GM18508 (cell line): ENCODE measurements at regions not wholly inside any gene's neighbourhood (a gene's known extent, or its start where the extent isn't known, plus 50 kb on each side); places are given as distances from the start of the nearest gene placed in this dataset.
"Not testable (repeated sequence)": the region's sequence is repeated elsewhere in the genome, so short reads cannot be mapped to it uniquely, and the experiment has no call there.

Experiments used
- ATAC-seq: cut with Tn5 transposase; IDR thresholded peaks from one replicate; pipeline ENCODE4 v1.9.1; 2021; ENCODE audit warnings: moderate number of reproducible peaks; ENCODE audit not compliant: insufficient read depth, unreplicated experiment

DNA sequence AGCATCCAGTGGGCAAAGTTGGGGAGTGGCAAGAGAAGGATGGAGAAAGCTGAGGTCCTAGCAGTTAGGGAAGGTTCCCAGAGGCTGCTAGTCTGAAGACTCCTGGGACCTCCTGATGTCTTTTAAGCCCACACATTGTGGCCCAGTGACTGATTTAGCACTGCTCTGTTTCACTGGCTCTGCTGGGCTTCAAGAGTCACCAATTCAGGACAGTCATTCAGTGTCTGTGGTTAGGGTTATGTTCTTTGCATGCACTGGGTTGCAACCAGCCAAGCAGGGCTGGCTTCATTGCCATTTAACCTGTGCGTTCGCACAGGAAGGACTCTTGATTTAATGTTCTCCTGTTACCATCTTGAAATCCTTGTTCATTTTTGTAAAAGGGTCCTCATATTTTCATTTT, 199.2 kb downstream of the ICOS start:
- no peak for ATAC-seq

DNA sequence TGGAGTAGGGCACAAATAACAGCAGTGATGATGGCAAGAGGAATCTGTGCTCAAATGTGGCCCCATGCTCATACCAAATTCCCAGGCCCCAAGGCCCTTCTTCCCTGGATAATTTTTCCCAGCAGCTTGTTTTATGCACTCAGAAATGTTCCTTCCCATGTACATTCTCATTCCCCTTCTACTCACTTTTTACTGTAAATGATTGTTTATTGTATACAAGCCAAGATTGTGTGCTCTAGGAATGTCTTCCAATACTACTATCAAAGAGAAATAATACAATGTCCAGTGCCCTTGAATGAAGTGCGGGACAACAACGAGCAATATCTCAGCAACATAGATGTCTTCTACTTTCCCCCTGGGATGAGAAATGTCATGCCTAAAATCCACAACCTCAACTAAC, 201.6 kb downstream of the ICOS start:
- ATAC-seq, result no peak

DNA sequence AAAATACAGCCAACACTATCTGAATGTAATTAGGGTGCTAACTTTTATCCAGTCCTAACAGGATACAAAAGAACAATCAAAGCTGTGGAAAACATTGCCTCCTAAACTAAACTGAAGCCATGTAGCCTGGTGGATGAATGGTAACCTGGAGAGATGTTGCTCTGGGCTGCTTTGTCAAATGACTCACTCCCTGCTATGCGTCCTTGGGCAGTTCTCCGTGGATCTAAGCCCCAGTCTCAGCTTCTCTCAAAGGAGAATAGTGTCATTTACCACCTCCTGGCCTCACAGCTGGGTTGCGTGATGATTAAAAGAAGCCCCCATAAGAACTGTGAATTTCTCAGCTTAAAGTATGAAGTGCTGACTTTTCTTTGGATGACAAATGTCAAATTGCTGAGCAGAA, 203.7 kb downstream of the ICOS start:
- ATAC-seq, result no peak

DNA sequence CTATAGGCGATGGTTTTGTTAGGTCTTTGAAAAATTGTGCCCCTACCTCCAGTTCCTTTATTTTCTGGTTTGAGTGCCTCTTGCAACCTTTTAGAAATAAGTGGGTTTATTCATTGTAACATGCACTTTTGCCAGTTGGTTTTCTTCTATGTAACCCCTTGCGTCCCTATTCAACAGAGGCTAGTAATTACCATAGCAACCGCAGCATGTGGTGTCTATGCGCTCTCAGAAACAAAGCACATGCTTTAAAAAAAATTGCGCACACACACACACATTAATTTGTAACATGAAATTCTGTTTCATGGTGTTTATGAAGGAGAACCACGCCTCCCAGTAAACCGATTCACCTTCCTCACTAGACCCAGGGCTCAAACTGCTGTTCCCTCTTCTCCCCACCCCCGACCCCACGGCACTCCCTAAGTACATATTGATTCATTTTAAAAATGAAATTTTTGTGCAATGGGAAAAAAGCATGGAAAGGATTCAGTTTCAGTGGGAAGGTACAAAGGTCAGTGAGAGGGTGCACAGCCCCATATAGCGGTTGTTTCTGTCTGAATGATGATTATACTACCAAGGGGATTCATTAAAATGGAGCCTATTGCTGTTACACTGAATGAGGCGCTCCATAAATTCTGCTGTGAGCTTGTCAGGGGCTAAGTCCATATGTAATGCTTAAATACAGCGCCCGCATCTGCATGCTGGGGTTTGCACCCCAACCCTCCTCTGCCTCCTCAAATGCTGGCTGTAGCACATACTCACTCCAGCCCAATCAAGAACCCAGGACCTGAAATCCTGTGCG, 206.9 kb downstream of the ICOS start:
- no peak for ATAC-seq

DNA sequence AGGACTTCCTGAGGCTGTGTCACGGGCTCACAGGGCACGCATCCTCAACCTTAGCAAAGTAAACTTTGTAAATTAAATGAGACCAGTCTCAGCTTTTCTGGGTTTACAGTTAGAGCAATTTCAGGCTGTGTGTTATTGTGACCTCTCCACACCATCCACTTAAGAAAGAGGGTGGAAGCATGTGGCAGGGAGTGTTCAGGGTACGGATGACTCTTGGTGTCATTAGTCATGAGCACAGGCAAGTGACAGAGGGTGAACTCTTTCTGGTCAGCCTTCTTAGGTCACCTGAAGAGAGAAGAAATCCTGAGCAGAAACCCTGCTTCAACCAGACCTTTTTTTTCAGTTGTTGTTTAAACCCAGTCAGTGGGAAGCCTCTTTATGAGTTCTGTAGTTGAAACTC, 207.9 kb downstream of the ICOS start:
- no peak for ATAC-seq

DNA sequence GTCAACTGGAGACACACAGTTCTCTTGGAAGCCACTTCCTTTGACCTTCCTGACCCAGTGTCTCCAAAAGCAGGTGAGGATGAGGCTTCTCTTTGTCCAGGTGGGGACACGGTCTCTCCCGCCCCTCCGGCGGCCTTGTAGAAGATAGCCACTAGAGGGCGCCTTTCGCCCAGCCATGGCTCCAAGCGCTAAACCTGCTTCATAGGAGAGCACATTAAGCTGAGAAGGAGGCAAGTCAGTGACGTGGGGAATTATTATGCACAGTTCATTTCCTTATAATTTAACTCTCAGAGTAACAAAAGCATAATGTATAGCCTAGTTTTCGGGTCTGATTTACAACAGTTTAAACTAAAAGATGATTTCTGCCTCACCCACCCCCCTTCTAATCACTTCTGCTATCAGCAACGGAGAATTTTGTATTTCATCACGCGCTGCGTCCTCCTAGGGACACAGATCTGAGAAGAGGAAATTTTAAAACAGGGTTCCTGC, 208.7 kb downstream of the ICOS start:
- no peak for ATAC-seq

DNA sequence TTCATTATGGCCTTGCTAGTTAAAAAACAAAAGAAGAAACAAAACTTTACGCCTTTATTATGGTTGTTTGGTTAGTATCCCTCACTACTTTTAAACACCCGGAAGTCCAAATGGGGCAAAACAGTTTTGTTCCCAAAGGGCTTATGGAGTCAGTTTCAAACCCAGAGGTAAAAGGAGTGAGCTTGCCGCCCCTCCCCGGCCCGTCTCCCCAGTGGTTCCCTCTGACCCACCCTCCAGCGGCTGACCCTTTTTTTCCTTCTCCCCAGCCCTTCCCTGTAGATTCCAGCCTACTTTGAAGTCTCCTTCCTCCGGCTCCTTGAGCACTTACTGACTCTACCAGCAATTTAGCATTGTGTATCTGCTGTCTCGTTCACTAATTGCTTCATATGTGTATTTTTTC, 209.2 kb downstream of the ICOS start:
- no peak for ATAC-seq

DNA sequence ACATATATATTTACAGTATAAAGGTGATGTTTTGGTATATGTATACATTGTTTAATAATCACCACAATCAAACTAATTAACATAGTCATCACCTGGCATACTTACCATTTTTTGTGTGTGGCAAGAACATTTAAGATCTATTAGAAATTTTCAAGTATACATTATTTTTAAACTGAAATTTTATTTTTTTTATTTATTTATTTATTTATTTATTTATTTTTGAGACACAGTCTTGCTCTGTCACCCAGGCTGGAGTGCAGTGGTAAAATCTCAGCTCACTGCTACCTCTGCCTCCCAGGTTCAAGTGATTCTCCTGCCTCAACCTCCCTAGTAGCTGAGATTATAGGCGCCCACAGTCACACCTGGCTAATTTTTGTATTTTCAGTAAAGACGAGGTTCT, 210.5 kb downstream of the ICOS start:
- not testable (repeated sequence) for ATAC-seq

DNA sequence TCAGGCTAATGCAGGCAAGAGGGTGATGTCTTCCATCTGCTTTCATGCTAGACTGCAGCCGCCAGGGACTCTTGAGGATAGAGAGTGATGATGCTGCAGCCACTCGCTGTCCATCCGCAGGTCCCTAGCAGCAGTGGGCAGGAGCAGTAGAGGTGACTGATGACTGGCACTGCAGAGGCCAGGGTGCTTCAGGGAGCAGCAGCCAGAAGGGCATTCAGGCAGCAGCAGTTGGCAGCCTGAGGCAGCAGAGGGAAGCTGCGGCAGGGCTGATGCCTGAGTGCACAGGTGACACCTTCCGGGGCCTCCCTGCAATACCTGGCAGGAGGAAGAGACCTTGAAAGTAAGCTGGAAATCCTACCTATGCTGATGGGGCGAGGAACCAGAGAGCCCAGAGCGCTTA, 214.2 kb downstream of the ICOS start:
- no peak for ATAC-seq

DNA sequence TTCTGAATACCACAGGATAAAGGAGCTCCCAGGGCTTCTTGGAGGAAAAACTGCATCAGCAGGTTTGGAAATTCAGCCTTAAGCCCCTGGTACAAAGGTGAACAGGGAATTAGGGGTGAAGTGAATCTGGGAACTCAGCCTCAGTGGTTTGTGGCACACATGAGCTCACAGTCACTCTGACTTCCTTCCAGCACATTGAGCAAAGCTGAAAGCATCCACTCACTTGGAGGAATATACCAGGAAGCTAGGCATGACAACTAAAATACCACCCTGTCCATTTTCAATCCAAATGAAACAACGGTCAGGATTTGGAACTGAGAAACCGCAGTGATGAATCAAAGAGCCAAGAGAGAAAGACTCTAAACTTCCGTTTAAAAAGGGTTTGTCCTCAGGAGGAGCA, 216.1 kb downstream of the ICOS start:
- no peak for ATAC-seq

DNA sequence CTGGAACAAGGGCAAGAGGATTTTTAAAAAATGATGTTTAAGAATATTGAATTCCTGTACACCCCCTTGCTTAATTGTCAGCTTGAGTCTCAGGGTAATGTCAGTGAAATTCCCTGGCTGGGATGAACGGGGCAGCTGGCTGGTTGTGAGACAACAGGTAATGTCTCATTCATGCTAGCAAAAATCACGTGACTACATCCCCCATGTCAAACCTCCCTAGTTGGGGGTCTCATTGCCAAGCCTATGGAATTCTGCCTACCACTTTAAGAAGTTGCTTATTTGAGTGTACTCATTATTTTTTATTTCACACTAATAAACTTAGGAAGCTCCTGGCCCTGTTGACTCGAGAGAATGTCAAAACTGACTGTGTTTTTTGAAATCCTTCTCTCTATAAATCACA, 218.3 kb downstream of the ICOS start:
- no peak for ATAC-seq

DNA sequence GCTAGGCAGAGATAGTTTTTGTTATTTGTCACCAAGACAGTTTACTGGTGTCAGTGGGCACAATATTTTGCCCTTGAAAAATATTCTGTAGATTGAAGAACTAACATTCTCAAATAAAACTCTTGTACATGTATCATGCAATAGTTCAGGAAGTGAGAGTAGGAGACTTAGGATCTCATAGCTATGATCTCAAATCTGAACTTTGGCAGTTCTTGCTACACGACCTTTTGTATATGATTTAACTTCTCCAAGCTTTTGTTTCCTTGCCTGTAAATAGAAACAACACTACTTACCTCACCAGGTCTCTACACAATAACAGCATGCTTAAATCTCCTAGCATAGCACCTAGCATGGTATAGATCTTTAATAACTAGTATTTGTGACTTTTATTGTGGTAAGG, 219.9 kb downstream of the ICOS start:
- no peak for ATAC-seq

DNA sequence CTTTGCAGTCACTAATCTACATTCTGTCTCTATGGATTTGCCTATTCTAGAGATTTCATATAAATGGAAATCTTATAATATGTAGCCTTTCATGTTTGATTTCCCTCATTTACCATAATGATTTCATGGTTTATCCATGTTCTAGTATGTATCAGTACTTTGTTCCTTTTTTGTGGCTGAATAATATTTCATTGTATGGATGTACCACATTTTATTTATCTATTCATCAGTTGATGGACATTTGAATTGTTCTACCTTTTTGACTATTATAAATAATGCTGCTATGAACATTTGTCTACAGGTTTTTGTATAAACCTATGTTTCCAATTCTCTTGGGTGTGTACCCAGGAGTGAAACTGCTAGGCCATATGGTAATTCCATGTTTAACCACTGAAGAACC, 221.1 kb downstream of the ICOS start:
- ATAC-seq, result no peak

DNA sequence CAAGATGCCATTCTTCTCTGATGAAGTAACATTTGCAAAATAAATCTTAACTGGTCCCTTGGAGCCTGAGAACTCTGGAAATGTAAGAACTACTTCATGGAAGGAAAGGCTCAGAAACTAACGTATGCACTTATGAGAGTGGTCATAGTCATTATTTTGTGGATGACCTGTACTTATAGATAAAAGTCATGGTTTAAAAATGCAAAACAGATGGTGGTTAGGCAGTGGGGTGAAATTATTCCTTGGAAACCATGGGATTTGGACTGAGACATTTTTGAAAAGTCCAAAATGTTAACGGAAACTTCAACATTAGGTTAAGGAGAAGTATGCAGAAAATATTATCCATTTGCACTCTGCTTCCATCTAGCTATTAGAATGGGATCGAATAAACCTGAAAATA, 223.0 kb downstream of the ICOS start:
- no peak for ATAC-seq

DNA sequence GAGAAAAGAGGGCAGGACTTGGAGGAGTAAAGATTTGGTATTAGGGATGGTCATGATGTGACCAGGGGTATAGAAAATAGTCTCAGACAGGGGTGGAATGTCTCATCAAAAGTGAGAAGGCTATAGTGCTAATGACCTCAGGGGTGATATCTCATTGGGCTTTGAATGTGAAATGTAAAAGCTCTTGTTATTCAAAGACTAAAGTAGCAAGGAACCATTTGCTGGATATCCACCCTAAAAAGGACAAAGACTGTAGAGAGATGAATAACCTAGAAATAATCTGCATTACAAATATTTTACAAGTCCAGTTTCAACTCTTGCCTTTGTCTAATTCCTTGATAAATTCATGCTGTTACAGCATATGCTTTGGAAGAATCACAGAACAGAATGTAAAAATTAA, 224.4 kb downstream of the ICOS start:
- no peak for ATAC-seq

DNA sequence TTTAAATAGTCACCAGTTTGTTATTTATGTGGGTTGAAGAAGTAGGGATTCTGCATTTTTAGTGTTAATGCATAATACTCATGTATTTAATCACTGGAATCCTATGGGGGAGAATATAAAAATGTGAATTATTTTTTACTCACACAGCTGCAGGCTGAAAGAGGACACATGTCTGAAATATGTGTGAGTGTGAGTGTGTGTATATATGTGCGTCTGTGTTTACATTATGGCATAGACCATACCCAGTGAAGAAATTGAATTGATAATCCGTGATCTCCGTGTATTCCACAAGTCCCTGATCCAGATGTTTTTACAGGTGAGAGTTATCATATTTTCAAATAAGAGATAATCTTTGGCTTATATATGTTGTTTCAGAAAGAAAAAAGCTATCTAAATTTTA, 225.3 kb downstream of the ICOS start:
- ATAC-seq, result no peak

DNA sequence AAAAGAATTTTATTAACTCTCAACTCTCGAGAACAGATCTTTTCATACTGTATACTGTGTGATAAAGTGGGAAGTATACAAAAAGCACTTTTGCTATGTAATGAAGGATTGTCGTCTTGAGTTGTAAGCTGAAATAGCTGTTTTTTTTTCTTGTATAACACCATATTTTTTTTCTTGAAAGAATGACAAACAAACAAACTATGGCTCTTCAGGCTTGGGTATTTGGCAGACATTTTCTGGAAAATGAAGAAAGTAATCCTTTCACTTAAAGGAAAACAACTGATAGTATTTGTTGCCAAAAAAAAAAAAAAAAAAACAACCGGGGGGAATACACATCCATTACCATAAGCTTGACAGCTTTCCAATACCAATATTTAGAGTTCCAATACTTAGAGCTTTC, 230.4 kb downstream of the ICOS start:
- no peak for ATAC-seq

DNA sequence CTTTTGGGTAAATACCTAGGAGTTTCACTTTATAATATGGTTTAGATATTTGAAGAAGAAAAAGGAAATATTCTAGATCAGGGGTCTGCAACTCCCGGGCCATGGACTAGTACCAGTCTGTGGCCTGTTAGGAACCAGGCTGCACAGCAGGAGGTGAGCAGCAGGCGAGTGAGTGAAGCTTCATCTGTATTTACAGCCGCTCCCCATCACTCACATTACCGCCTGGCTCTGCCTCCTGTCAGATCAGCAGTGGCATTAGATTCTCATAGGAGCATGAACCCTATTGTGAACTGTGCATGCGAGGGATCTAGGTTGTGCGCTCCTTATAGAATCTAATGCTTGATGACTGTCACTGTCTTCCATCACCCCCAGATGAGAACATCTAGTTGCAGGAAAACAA, 231.1 kb downstream of the ICOS start:
- not testable (repeated sequence) for ATAC-seq

DNA sequence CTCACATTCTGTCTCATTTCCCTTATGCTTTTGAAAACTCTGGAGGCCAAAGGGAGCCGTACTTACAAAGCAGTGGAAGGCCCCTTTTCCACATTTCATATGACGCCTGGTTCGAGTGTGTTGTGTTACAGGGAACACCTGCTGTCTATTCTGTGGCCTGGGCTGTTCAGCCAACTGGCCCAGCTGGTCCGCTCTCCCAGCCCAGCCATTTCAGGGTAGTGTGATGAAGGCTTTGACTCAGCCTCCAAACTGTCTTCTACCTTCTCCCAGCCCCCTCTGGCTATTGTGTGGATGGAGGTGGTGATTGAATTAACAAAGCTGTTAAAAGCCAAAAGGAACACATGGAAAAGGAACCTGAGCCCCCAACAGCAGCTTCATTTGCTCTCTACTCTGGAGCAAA, 233.8 kb downstream of the ICOS start:
- no peak for ATAC-seq

DNA sequence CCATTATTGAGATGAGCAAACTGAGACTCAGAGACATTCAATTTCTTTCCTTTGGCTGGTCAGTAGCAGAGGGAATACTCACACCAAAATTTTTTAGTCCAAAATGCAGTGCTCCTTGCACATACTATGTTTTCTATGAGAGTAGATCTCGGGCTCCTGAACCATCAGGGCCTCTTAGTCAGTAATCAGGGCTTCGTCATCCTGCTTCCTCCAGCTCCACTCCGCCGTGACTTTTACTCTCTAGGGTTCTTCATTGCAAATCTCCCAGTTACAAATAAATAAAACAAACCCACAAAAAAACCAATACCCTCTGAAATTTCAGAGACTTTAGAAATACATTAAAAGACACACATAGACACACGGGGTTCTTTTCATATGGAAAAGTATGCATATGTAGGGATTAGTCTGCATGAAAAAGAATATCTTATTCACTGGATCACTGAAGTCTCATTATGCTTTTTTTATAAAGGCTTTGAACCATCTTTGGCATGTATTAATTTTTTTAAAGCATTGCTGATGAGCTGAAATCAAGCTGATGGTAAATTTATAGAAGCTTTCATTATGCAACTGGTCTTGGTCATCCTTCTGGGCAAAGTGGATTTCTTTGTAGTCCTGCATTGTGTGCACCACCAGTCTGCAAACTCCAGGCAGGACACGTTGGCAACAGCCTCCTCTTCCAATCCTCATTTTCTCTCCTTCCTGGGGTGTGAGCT, 235.0 kb downstream of the ICOS start:
- ATAC-seq, result no peak

DNA sequence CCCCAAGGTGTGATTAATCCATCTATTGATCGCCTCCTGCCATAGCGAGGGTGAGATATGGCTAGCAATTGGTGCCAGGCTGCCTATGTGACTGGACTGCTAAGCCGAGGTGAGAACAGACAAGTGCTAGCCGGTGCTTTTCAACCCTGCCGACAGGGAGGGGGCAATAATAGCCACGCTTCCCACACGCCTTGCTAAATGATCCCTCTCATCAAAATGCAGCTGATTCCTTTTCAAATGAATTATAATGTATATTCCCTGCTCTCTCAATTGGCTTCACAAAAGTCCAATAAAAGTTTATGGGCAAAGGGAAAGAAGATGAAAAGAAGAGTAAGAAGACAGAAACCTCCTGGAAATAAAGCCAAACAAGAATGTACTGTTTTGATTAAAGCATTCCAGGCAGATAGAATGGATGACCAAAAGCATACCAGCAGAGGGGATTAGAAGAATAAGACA, 235.6 kb downstream of the ICOS start:
- ATAC-seq, result no peak

DNA sequence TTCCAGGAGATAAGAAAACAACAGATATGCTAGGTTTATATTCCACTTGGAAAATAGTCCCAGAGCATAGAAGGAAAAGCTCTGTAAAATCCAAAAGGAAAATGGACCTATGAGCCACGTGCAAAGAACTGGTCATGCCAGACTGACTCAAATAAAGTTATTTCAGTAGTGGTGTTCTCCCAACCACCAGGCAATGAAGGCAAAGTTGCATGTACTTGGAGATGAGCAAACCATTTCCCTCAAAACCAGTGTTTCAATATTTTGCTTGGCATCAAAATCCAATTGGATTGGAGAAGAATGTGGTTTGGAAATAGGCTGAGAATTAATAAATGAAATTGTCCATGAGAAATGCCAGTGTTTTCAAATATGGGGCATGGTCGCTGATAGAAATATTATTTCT, 237.5 kb downstream of the ICOS start:
- no peak for ATAC-seq
